NCI-H2171 (cell line): ENCODE measurements at regions not wholly inside any gene's neighbourhood (a gene's known extent, or its start where the extent isn't known, plus 50 kb on each side); places are given as distances from the start of the nearest gene placed in this dataset.

ENCODE experiments used
- DNase-seq: peaks from one replicate; lab custom pipeline; 2025; lab: John Stamatoyannopoulos, UW

DNA sequence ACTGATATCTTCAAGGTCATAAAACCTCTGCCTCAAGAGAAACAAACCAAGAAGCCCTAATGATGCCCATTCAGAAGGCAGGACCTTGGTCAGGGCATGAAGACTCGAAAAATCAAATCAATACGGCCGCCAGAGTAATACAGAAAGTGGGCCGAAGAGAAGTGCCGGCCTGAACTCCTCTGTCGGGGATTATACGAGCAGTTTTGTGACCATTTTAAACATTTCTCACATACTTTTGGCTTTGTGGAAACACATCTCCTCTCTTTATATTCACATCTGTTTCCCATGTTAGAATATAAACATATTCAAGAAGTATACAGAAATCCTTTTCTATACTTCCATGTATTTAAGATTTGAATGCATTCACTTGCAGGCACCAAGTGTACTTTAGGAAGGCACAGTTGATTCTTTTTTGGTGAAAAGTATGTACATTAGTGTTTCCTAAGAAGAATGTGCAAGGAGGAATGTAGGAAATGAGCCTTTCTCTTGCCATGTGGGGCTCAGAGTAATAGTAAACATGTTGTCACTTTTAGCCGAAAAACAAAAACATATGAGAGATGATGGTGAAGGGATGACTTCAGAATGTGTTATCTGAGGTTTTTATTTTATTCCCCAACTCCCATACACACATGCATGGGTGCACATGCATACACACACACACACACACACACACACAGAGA lies 707.9 kb upstream of the ID2 start:
- no peak for DNase-seq

DNA sequence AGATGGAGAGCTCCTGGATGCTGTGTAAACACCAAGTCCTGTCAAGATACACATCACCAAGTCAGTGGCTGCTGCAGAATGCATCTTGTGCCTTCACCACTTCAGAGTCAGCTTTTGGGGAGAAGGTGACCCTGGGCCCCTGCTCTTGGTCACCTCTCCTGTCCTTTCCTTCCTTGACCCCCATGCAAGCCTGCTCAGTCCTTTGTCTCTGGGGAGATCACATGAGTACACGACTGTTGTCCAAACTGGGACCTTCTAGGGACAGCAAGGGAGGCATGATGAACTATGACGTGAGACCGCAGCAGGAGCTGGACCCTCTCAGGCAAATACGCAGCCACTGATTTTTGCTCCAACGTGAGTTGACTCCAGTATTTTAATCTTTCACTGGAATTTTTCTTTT lies 706.9 kb upstream of the ID2 start:
- DNase-seq, result no peak

DNA sequence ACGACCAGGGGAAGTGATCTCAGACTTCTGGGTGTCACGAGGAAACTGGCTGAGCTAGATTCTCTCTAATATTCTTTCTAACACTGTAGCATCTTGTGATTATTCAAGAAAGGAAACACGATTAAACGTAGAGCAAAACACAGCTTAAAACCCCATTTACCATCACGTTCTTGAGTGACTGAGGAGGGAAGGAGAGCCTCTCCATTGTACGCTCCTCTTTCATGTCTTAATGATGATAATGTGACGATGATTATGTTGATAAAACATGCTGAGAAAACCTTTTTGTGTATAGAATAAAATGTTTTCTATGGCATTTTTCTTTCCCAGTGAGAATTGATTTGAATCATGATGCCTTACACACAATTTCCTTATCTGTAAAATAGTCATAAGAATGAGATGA lies 705.6 kb upstream of the ID2 start:
- no peak for DNase-seq

DNA sequence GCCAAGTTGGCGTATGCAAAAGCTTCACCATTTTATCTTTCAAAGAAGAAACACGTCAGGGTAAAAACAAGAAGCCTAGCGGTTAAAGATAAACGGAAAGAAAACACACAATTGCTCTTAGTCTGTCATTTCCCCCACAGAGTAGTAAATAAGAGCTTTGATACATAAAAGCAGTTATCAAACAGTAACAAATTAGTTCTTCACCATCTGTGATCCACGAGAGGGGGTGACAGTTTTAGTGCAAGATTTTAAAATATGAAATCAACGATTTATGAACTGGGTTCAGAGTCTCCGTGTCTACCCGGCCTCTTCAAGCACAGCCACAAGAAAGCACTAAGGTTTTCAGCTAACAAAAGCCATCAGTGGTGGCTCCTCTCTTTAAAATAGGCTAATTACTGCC lies 703.9 kb upstream of the ID2 start:
- DNase-seq, result no peak

DNA sequence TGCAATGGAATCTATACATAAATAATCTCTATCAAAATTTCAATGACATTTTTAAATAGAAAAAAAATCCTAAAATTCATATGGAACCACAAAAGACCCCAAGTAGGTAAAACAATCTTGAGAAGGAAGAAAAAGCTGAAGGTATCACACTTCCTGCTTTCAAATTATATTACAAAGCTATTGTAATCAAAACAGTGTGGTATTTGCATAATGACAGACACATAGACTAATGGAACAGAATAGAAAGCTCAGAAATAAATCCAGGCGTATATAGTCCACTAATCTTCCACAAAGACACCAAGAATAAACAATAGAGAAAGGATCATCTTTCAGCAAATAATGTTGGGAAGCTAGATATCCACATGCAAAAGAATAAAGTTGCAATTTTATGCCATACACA lies 699.8 kb upstream of the ID2 start:
- DNase-seq, result no peak

DNA sequence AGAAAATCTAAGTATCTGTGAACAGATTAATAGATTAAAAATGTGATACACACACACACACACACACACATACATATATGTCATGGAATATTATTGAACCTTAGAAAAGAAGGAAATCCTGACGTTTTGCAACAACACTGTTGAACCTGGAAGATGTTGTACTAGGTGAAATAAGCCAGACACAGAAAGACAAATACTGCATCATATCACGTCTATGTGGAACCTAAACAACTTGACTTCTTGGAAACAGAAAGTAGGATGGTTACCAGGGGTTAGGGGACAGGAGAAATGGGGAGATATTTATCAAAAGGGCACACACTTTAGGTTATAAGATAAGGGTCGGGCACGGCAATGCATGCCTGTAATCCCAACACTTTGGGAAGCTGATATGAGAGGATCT lies 698.4 kb upstream of the ID2 start:
- DNase-seq, result no peak

DNA sequence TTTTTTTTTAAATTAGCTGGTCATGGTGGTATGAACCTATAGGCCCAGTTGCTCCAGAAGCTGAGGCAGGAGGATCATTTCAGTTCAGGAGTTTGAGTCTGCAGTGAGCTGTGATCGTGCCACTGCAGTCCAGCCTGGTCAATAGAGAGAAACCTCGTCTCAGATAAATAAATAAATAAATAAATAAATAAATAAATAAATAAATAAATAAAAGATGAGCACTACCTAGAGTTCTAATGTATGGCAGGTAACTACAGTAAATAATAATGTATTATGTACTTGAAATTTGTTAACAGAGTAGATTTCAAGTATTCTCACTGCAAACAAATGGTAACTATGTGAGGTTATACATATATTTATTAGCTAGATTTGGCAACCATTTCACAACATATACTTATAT lies 697.9 kb upstream of the ID2 start:
- DNase-seq, result no peak

DNA sequence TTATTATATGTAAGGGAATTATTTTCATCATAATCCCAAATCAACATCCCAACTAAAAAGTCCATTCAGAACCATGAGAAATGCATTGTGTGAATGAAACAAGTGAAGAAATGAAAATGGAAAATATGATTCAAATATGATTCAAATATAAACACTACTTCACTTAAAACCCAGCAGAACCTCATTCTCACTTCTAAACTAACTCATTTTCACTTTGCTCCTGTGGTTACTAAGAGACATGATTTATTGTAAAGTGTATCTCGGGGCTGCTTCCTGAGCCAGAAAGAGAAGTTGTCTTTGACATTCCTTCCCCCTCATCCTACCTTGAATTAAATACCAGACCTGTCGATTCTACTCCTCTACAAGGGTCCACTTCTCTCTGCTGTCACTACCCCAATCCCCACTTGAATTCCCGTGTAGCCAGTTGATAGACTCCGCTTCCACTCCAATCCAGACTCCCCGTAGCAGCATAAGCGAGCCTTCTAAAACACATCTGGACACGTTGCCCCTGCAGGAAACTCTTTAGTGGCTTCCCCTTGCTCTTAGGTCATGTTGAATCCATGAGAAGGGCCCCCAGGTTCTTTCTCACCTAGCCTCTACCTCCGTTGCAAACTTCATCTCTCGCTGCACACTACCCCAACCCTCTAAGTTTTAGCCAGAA lies 697.0 kb upstream of the ID2 start:
- DNase-seq, result no peak

DNA sequence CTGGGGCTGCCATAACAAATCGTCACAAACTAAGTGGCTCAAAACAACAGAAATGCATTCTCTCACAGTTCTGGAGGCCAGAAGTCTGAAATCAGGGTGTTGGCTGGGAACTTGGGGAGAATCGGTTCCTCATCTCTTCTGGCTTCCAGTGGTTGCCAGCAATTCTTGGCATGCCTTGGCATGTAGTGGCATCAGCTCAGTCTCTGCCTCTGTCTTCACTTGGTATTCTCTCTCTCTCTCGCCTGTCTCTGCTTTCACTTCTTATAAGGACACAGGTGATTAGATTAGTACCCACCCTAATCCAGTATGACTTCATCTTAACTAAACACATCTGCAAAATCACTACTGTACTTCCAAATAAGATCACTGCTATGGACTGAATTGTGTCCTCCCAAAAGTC lies 695.4 kb upstream of the ID2 start:
- no peak for DNase-seq

DNA sequence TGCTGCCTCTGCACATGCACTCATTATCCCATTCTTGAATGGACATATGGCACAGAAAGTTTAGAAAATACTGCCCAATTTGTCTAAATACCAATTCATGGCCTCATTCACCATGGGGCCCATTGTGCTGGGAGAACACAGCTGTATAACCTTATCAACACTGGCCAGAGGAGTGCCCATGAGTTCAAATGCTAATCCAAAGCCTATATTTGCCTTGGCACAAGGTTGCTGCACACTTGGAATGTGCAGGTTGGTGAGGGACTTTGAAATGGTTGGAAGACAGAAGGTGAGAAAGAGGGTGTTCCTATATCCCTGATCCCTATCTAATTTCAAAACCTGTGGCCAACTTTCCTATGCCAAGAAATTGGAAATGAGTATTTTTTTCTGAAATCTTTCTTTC lies 693.9 kb upstream of the ID2 start:
- DNase-seq, result no peak

DNA sequence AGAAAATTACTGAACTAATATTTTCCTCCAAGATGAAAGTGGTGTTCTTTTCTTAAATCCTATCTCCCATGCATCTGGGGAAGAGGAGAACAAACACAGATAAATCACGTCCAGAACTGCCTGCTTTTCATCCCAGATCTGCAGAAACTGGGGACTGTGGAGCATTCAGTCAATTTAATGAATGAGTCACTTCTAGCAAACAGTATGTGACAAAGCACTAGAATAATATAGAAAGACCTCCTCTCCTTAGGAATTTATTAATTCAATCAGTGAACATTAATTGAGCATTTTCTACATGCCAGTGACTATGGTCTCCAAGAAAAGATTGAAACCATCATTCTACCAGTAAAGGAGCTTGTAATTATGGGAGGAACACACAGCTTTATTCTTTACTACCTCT lies 693.4 kb upstream of the ID2 start:
- no peak for DNase-seq

DNA sequence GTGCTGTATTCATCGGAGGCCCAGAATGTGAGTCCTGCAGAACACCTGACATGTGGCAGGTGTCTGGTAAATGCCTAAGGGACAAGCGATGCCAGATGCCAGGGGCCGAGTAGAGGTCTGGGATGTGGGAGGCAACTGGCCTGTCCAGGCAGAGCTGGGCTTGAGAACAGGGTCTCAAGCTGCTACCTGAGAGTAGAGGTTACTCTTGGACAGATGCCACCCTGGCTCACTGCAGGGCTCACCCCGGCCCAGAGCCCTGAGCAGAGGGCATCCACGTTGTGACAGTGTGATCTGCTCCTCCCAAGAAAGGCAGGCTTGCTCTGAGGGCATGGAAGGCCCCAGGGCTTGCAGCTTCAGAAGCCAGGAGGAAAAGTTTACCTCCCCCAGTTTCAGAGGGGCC lies 692.0 kb upstream of the ID2 start:
- DNase-seq, result no peak

DNA sequence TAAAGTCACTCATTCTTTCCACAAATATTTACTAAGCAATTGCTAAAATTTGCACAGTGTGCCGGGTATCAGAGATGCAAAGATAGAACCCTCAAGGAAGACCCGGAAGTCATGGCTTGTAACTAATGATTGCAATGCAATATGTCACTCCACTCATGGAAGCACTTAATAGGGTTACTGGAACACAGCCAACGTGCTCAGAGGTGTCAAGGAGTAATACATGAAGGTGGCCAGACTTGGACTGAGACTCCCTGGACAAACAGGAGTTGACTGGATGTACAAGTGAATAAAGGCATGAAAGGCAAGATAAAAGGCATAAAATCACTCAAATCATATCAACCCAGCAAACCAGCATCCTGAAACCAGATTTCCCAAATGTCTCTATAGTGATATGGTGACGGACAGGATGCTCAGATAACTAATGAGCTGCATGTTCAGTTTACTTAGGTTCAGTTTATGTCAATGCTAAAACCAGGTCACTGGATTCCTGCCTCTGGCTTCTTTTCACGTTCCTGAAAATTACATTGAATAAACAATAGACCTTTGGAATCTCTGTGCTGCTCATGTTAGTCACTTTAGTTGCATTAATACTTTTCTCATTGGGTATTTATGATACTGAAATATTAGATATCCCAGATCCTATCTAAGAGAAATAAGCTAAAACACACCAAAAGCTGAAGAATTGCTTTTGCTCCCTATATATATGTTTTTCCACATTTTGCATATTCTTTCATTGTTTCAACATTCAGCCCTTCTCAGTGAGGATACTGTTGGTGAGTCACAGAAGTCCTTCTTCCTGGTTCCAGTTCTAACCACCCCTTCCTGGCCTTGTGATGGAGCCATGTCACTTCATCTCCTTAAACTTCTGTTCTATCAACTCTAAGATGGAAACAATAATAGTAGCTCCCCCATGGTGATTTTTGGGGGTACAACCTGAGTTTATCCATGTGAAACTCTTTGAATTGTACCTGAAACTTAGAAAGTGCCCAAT lies 688.9 kb upstream of the ID2 start:
- DNase-seq, result no peak

DNA sequence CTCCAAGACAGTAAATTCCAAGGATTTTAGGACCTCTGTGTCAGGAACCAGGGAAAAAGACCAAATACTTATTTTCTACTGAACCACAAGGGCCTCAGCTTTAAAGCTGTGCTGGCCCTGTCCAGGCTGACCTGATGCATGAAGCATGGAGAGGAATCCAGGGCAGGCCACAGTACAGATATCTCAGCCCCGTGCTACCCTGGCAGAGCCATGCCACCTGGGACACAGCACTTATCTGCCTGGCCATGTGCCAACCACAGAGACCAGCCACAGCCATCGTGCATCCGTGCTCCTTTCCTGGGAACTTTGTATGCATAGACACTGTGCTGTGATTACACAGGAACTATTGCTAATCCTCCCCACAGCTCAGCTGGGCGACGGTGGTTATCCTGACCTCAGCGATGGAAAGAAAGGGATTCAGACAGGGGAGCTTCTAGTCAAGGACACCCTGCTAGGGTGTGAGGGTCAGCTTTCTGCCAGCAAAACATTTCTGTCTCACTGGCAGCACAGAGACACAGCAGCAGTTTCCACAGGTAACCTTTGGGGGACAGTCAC lies 687.4 kb upstream of the ID2 start:
- peak; percentile 65 for DNase-seq

DNA sequence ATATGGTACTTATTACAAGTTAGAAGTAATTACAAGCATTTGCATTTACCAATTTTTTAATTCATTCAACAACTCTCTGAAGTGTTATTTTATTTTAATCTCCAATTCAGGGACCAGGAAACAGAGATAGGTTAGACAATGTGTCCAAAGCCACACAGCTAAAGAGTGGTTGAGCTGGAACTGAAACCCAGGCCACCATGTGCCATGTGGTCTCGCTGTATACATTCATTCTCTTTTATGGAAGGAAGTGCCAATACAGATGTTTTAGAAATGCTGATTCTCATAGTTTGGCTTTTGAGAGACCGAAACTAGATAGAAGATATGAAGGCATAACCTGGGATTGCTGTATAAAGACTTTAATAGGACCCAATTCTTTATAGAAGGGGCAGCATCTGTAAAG lies 684.6 kb upstream of the ID2 start:
- no peak for DNase-seq

DNA sequence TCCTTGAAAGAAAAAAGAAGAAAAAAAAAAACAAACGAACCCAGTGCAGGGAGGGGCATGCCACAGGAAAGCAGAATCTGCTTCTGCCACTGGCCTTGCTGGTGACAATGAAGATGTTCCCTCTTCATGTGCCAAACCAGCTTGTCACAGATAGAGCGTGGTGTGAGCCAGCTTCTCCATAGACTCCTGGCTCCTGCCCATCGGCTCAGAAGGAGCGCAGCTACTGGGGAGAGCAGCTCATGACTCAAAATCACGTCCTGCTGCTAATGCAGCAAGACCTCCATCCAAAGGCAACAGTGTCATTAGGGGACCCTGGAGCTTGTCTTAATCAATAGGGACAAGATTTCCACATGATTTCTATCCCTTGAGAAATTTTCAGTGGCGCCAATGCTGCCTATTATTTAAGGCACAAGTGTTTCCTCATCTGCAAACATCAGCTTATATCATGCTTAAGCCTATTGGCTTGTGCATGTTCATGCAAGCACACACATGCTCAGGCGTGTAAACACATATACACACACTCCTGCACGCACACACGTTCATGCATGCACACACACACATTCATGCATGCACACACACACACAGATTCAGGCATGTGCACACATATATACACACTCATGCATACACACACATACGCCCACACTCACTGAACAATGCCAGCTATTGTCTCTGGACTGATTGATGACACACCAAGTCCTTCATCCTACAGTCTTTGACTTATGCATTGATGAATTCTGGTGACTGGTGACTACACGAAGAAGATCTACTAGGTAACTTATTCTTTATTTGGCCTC lies 682.0 kb upstream of the ID2 start:
- no peak for DNase-seq

DNA sequence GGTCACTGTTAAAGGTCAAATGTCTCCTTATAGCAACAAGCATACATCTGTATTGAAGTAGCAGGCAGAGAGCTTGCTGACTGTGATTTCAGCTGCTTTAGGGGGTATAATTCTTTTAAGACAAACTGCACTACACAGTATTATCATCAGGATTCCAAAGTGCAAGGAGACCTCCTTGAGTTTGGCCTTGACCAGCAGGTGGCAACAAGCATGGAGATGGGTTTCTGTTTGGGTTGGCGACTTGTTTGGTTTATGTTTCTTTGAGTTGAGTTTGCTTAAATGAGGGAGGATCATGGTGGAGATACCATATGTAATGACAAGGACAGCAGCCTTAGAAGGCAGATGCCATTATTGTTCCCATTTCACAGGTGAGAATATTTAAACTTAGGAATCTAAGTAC lies 681.0 kb upstream of the ID2 start:
- no peak for DNase-seq

DNA sequence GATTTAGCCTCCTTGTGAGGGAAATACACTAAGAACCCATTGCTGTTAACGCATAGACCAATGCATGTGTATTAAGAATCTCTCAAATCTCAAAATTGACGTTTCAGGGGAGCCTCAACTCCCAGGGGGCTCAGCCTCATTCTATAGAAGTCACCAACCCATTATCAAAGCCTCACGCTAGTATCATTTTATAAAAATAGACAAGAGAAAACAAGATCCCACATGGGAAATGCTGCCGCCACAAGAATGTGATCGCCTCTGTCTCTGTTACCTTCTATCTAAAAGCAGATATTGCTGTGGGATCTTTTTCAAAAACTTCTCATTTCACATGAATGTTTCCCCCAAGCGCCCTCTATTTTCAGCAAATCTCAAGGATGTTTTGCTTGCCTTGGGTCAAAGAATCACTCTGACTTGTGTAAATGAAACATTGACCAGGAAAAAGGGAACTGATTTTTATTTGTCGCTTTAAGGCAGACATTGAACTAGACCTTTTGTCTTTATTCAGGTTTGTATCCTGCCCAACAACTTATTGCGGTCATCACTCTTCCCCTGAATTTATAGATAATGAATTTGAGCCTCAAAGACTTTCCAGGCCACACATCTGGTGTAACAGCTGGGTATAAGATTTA lies 679.0 kb upstream of the ID2 start:
- DNase-seq, result no peak

DNA sequence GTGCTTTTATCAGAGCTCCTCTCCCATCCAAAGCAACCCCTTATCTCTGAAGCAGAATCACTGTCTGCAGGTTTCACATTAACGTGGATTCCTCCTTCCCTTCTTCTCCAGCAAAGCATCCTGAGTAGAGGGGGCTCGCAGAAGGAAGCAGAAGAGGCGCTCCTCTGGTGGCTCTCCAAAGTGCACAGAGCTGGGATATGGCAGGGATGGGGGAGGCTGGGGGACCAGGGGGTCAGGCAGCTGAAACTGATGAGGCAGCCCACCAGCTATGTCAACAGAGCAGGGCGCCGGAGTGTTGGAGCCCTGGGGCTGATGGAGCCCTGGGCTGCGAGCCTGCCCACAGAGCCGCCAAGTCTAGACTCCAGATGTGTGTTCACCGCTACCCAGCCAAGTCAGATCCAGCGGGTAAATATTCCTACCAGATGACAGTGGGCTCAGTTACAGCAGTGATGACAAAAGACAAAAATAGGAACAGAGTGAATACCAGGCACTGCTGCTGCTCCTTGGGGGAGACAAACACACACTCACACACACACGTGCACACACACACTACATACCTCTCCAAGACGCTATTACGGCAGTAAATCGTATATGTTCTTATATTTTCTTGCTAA lies 678.3 kb upstream of the ID2 start:
- DNase-seq, result peak; percentile 89

DNA sequence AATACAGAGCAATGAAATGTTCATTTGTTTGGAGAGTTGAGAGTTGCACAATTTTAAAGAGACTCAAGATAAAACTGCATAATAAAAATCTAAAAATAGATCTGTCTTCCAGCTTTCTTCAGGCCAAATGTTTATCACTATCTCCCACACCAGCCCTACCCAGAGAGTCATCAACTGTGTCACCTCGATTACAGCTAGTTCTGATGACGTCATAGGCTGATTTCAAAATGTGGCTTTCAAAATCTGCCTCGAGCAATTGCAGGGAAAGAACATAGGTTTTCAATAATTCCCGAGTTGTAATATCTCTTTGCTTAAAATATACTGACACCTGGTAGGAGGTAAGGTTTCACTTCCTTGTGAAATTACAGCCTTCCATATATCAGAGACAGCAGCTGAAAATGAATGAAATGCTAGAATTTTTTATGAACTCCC lies 677.6 kb upstream of the ID2 start:
- DNase-seq, result peak; percentile 67

DNA sequence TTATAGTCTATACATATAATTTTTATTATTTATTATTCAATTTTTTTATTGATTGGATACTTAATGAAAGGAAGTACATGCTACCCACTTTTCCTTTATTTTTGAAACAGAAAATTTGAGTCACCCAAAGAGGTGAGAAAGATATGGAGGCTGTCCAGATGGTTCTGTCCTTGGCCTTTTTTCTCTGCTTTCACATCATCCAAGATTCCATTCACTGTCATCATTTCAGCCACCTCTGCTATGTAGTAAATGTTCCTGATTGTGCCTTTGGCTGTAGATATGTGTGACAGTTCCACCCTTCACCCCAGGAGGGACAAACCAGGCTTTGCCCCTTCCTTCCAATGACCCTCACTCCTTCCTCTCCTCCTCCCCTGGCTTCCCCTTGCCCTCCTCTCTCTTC lies 675.7 kb upstream of the ID2 start:
- no peak for DNase-seq
